ENCODE measurements at regions not wholly inside any gene's neighbourhood (a gene's known extent, or its start where the extent isn't known, plus 50 kb on each side); places are given as distances from the start of the nearest gene placed in this dataset.

- TF ChIP-seq CTCF (IDR thresholded peaks at IDR 0.05), result peak; percentile 83
- TF ChIP-seq POLR2AphosphoS5 (IDR thresholded peaks at IDR 0.05; ENCODE audit: low read depth, low read length), result no peak
- no peak for TF ChIP-seq REST (IDR thresholded peaks at IDR 0.05; ENCODE audit: insufficient read depth in 1 of 2, low read depth in 2 of 2, low read length in 1 of 2)
- TF ChIP-seq SIN3A (IDR thresholded peaks at IDR 0.05; ENCODE audit: borderline replicate concordance, insufficient read depth, low read depth, low read length), result no peak
- no peak for TF ChIP-seq TCF7L2 (IDR thresholded peaks at IDR 0.05; ENCODE audit: low read depth, low read length)
These were observed 57.1 kb upstream of the PJA1 start for GRCh38 chrX:69222103-69223090.
